ENCODE measurements at regions not wholly inside any gene's neighbourhood (a gene's known extent, or its start where the extent isn't known, plus 50 kb on each side); places are given as distances from the start of the nearest gene placed in this dataset.

DNA sequence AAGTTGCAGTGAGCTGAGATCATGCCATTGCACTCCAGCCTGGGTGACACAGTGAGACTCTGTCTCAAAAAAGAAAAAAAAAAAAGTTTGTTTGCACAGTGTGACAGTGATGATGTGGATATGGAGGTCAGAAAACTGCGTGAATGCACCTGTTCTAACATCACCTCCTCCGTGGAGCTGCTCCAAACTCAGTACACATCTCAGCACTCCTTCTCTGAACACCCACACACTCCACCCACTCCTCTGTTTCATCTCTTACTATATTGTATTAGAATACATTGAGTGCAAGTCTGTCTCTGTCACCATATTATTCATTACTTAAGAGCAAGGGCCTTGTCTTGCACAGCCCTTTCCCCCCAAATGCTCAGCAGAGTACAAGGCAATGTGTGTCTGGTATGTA is 51.5 kb upstream of the ENPP4 start (continued):
- TF ChIP-seq, protein P1, sequence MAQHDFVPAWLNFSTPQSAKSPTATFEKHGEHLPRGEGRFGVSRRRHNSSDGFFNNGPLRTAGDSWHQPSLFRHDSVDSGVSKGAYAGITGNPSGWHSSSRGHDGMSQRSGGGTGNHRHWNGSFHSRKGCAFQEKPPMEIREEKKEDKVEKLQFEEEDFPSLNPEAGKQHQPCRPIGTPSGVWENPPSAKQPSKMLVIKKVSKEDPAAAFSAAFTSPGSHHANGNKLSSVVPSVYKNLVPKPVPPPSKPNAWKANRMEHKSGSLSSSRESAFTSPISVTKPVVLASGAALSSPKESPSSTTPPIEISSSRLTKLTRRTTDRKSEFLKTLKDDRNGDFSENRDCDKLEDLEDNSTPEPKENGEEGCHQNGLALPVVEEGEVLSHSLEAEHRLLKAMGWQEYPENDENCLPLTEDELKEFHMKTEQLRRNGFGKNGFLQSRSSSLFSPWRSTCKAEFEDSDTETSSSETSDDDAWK (CRISPR knock-in tag; IDR thresholded peaks at IDR 0.05) = no peak
- TF ChIP-seq ZNF720 (CRISPR knock-in tag; IDR thresholded peaks at IDR 0.05) = no peak

DNA sequence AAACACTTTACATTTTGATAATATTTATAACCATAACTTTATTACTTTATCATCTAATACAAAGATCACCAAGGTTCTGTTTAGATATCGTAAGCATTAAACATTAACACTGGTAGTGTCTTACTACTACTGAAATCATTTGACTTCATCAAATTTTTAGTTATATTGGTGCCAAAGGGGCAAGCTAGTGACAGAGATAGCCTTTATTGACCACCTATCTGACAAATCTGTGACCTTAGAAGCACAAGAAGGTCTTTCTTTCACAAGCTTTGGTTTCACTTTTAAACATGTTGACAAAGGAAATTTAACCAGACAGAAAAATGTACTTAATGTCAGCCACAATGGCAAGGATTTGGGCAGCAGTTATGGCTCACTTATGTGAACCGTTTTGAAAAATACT is 50.7 kb upstream of the ENPP4 start:
- Histone ChIP-seq H3K4me3 (replicated peaks in 1 of 3; ENCODE audit: insufficient read depth in 1 of 3, low read depth in 2 of 3, low read length in 3 of 3) (no peak overlapping the region), H3K4me2 (ENCODE audit: low read depth, low read length) (no peak overlapping the region), H3K27ac (ENCODE audit: extremely low read length, insufficient read depth, low read length) (no peak overlapping the region), H3K79me2 (ENCODE audit: insufficient read depth, low read length) (no peaks in the 10 kb centered on the region), H3K4me1 (ENCODE audit: insufficient read depth, low read length) (no peaks in the 10 kb centered on the region), H2AFZ (ENCODE audit: low read length) (no peak overlapping the region), H3K27me3 (ENCODE audit: control insufficient read depth in 1 of 2, insufficient read depth in 2 of 2, low read length in 2 of 2) (no peaks in the 10 kb centered on the region), H3K9ac (ENCODE audit: insufficient read depth, low read depth, low read length) (no peak overlapping the region), H4K20me1 (ENCODE audit: insufficient read depth, low read length) (no peaks in the 10 kb centered on the region), H3K36me3 (replicated peaks in 1 of 2; ENCODE audit: control insufficient read depth in 1 of 2, insufficient read depth in 2 of 2, low read length in 2 of 2) (no peaks in the 10 kb centered on the region), H3K9me3 (ENCODE audit: low read length) (no peaks in the 10 kb centered on the region)
- POLR2A ChIA-PET = no interaction called here
- DNase-seq (ENCODE audit: low spot score) (no peak), FAIRE-seq (no peak), ATAC-seq (no peak)
- whole genome bisulfite sequencing (ENCODE audit: low lambda C conversion rate) = under 1% methylated on average over 2 of the region's 2 CpGs
- intact Hi-C loops (cut with micrococcal nuclease; ENCODE audit: unreplicated experiment) = no loop called here
- in situ Hi-C loops (cut with HindIII; ENCODE audit: extremely low pct_ligation_motif_present, low pct_unique_long_range_greater_than_20kb) = loop anchor here (25.0 kb wide), 1 partner anchor 908 kb away; no protein-coding TSS in a partner anchor
- CTCF ChIA-PET (ENCODE audit: low intra/inter-chr PET ratio, low total read pairs) = no interaction called here
- BruUV-seq (replicated peaks) = no TSS peak
- no peak for TF ChIP-seq SMARCE1 (IDR thresholded peaks at IDR 0.05; ENCODE audit: borderline replicate concordance)
- no peak for TF ChIP-seq ZMYM2 (CRISPR knock-in tag; IDR thresholded peaks at IDR 0.05)
- no peak for TF ChIP-seq SMYD3 (CRISPR knock-in tag; IDR thresholded peaks at IDR 0.05)
- TF ChIP-seq HDAC1 (CRISPR knock-in tag; IDR thresholded peaks at IDR 0.05) = no peak
- TF ChIP-seq, protein P2, sequence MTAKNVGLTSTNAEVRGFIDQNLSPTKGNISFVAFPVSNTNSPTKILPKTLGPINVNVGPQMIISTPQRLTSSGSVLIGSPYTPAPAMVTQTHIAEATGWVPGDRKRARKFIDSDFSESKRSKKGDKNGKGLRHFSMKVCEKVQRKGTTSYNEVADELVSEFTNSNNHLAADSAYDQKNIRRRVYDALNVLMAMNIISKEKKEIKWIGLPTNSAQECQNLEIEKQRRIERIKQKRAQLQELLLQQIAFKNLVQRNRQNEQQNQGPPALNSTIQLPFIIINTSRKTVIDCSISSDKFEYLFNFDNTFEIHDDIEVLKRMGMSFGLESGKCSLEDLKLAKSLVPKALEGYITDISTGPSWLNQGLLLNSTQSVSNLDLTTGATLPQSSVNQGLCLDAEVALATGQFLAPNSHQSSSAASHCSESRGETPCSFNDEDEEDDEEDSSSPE (CRISPR knock-in tag; IDR thresholded peaks at IDR 0.05) = no peak
- TF ChIP-seq, protein P3, sequence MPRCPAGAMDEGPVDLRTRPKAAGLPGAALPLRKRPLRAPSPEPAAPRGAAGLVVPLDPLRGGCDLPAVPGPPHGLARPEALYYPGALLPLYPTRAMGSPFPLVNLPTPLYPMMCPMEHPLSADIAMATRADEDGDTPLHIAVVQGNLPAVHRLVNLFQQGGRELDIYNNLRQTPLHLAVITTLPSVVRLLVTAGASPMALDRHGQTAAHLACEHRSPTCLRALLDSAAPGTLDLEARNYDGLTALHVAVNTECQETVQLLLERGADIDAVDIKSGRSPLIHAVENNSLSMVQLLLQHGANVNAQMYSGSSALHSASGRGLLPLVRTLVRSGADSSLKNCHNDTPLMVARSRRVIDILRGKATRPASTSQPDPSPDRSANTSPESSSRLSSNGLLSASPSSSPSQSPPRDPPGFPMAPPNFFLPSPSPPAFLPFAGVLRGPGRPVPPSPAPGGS (CRISPR knock-in tag; IDR thresholded peaks at IDR 0.05) = no peak
- TF ChIP-seq JUNB (CRISPR knock-in tag; IDR thresholded peaks at IDR 0.05; ENCODE audit: borderline replicate concordance) = no peak
- no peak for TF ChIP-seq NR1H2 (CRISPR knock-in tag; IDR thresholded peaks at IDR 0.05; ENCODE audit: borderline replicate concordance, low read depth)
- TF ChIP-seq, protein P4, sequence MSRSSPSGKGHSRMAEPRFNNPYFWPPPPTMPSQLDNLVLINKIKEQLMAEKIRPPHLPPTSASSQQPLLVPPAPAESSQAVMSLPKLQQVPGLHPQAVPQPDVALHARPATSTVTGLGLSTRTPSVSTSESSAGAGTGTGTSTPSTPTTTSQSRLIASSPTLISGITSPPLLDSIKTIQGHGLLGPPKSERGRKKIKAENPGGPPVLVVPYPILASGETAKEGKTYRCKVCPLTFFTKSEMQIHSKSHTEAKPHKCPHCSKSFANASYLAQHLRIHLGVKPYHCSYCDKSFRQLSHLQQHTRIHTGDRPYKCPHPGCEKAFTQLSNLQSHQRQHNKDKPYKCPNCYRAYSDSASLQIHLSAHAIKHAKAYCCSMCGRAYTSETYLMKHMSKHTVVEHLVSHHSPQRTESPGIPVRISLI (CRISPR knock-in tag; IDR thresholded peaks at IDR 0.05; ENCODE audit: borderline replicate concordance) = no peak
- TF ChIP-seq HNF4A (CRISPR knock-in tag; IDR thresholded peaks at IDR 0.05) = no peak
- TF ChIP-seq ZNF446 (CRISPR knock-in tag; IDR thresholded peaks at IDR 0.05) = no peak
- TF ChIP-seq ZNF432 (CRISPR knock-in tag; IDR thresholded peaks at IDR 0.05; ENCODE audit: borderline replicate concordance) = no peak
- TF ChIP-seq, protein P1 (CRISPR knock-in tag; IDR thresholded peaks at IDR 0.05) = no peak
- TF ChIP-seq SKI (IDR thresholded peaks at IDR 0.05; ENCODE audit: partially characterized antibody) = no peak
- TF ChIP-seq ZNF253 (CRISPR knock-in tag; IDR thresholded peaks at IDR 0.05; ENCODE audit: borderline replicate concordance) = no peak

Data from HepG2 (cell line).